Naive thymus-derived CD4-positive, alpha-beta T cell (primary cell): ENCODE measurements at regions not wholly inside any gene's neighbourhood (a gene's known extent, or its start where the extent isn't known, plus 50 kb on each side); places are given as distances from the start of the nearest gene placed in this dataset.

Experiments used
- ATAC-seq: fragments of 150-1000 bp; cut with Tn5 transposase; 2 replicates; pipeline ENCODE4 v1.10.0; 2021; ENCODE audit warnings: mild to moderate bottlenecking, moderate library complexity
- CTCF ChIA-PET: fragments of 350-600 bp; sonication (Branson Sonifier 250); formaldehyde crosslinking; loops from one replicate; lab custom pipeline; 2021; ENCODE audit warnings: antibody characterized with exemption; lab: Charles Lee
- POLR2A ChIA-PET: fragments of 350-600 bp; sonication (Branson Sonifier 250); formaldehyde crosslinking; loops from one replicate; lab custom pipeline; 2021; ENCODE audit warnings: antibody characterized with exemption, inconsistent platforms; lab: Charles Lee
- DNase-seq, 9 donors: peaks; one replicate each; pipeline versions ENCODE4 v3.0.0 to v3.0.0-alpha.2; 2020 to 2022; ENCODE audit warnings: mixed read lengths in 1 of 9
- H3K27ac ChIP-seq: one replicate; pipeline ENCODE4 v1.7.0; 2013; ENCODE audit warnings: mild to moderate bottlenecking, low read depth, low read length, moderate library complexity
- H3K27me3 ChIP-seq, 2 donors: one replicate each; pipeline ENCODE4 v1.7.0; 2013; ENCODE audit warnings: low read length in 2 of 2, mild to moderate bottlenecking in 2 of 2, moderate library complexity in 2 of 2; ENCODE audit not compliant: control insufficient read depth in 2 of 2, insufficient read depth in 2 of 2
- H3K36me3 ChIP-seq, 3 experiments: 1 replicate in 2 of 3; 2 replicates in 1 of 3; pipeline ENCODE4 v1.7.0; 2013; ENCODE audit warnings: low read length in 3 of 3, mild to moderate bottlenecking in 3 of 3, moderate library complexity in 1 of 3; ENCODE audit not compliant: insufficient read depth in 3 of 3, control insufficient read depth in 2 of 3
- H3K4me1 ChIP-seq, 2 donors: one replicate each; pipeline ENCODE4 v1.7.0; 2013; ENCODE audit warnings: low read length in 2 of 2, mild to moderate bottlenecking in 2 of 2, moderate library complexity in 1 of 2; ENCODE audit not compliant: control insufficient read depth in 2 of 2, insufficient read depth in 2 of 2
- H3K4me3 ChIP-seq: 2 replicates; pipeline ENCODE4 v1.7.0; 2013; ENCODE audit warnings: mild to moderate bottlenecking, low read length
- H3K9me3 ChIP-seq, 3 experiments: 1 replicate in 2 of 3; 2 replicates in 1 of 3; pipeline ENCODE4 v1.7.0; 2013; ENCODE audit warnings: low read length in 3 of 3; ENCODE audit not compliant: control insufficient read depth in 2 of 3
- H3K27ac Mint-ChIP-seq, 9 donors: one replicate each; pipeline ENCODE4 v1.8.0; 2020 to 2022; ENCODE audit warnings: mixed read lengths in 9 of 9, mild to moderate bottlenecking in 8 of 9, moderate library complexity in 5 of 9, inconsistent platforms in 2 of 9
- H3K27me3 Mint-ChIP-seq, 5 donors: one replicate each; pipeline ENCODE4 v1.8.0; 2021 to 2022; ENCODE audit warnings: mixed read lengths in 5 of 5, mild to moderate bottlenecking in 1 of 5
- H3K36me3 Mint-ChIP-seq, 5 donors: one replicate each; pipeline ENCODE4 v1.8.0; 2020 to 2022; ENCODE audit warnings: mixed read lengths in 5 of 5, mild to moderate bottlenecking in 3 of 5, inconsistent platforms in 1 of 5
- H3K4me1 Mint-ChIP-seq, 7 donors: one replicate each; pipeline ENCODE4 v1.8.0; 2020 to 2022; ENCODE audit warnings: mixed read lengths in 7 of 7, mild to moderate bottlenecking in 3 of 7, inconsistent platforms in 1 of 7
- H3K4me3 Mint-ChIP-seq, 10 donors: one replicate each; pipeline ENCODE4 v1.8.0; 2020 to 2022; ENCODE audit warnings: mild to moderate bottlenecking in 10 of 10, mixed read lengths in 10 of 10, moderate library complexity in 6 of 10, inconsistent platforms in 2 of 10
- H3K9me3 Mint-ChIP-seq, 11 donors: one replicate each; pipeline ENCODE4 v1.8.0; 2020 to 2022; ENCODE audit warnings: mixed read lengths in 11 of 11, mild to moderate bottlenecking in 4 of 11, inconsistent platforms in 1 of 11, moderate library complexity in 1 of 11
- intact Hi-C, 2 donors: fragments of 100-400 bp; cut with micrococcal nuclease; formaldehyde crosslinking; loops; one replicate each; pipeline ENCODE4 v1.15.1; 2023

- H3K27ac ChIP-seq, result no peak overlapping the region
- no peaks in the 10 kb centered on the region for H3K9me3 Mint-ChIP-seq
- POLR2A ChIA-PET, result no interaction called here
- intact Hi-C loops, result no loop called here
- H3K4me1 ChIP-seq, result no peaks in the 10 kb centered on the region
- H3K27ac Mint-ChIP-seq, result no peak overlapping the region
- H3K27me3 Mint-ChIP-seq, result peaks cover 0 to 10% (median 3%) of the 10 kb centered on the region in 5 donors
- H3K36me3 Mint-ChIP-seq, result no peaks in the 10 kb centered on the region
- H3K4me1 Mint-ChIP-seq, result peaks cover 0 to 12% (median 2%) of the 10 kb centered on the region in 7 donors
- H3K4me3 Mint-ChIP-seq, result no peak overlapping the region
- no peaks in the 10 kb centered on the region for H3K36me3 ChIP-seq
- H3K9me3 ChIP-seq, result no peaks in the 10 kb centered on the region
- H3K27me3 ChIP-seq, result no peaks in the 10 kb centered on the region
- CTCF ChIA-PET, result no interaction called here
- no peak overlapping the region for H3K4me3 ChIP-seq
- peak in 1 of 9 donors; percentile 12 for DNase-seq
- ATAC-seq, result no peak
Observed at GRCh38 chr5:133844836-133845235, 123.6 kb downstream of the C5orf15 start.

GRCh38 chr5:133843911-133844310 lies 124.5 kb downstream of the C5orf15 start:
- Mint-ChIP-seq H3K9me3 (no peaks in the 10 kb centered on the region), H3K36me3 (no peaks in the 10 kb centered on the region), H3K27ac (no peak overlapping the region), H3K27me3 (peaks cover 0 to 15% (median 0%) of the 10 kb centered on the region in 5 donors), H3K4me3 (no peak overlapping the region), H3K4me1 (peaks cover 0 to 12% (median 2%) of the 10 kb centered on the region in 7 donors)
- Histone ChIP-seq H3K4me1 (no peaks in the 10 kb centered on the region), H3K9me3 (no peaks in the 10 kb centered on the region), H3K36me3 (no peaks in the 10 kb centered on the region), H3K27me3 (no peaks in the 10 kb centered on the region), H3K27ac (no peak overlapping the region), H3K4me3 (no peak overlapping the region)
- ATAC-seq, result no peak
- ChIA-PET POLR2A (interaction anchor here (0.7 kb wide), 1 partner anchor 337 kb away, joined by 3 read pairs; no protein-coding TSS in a partner anchor), CTCF (interaction anchor here (0.7 kb wide), 1 partner anchor 1091 kb away, joined by 3 read pairs; no protein-coding TSS in a partner anchor)
- DNase-seq, result peak in 1 of 9 donors; percentile 16
- intact Hi-C loops, result no loop called here

GRCh38 chr5:133842846-133843611 lies 125.4 kb downstream of the C5orf15 start:
- no peaks in the 10 kb centered on the region for H3K9me3 Mint-ChIP-seq

GRCh38 chr5:133841831-133842750 lies 126.3 kb downstream of the C5orf15 start:
- Mint-ChIP-seq H3K27me3 (peaks cover 0 to 23% (median 3%) of the 10 kb centered on the region in 5 donors), H3K36me3 (no peaks in the 10 kb centered on the region), H3K27ac (no peak overlapping the region), H3K4me1 (peaks cover 0 to 5% (median 0%) of the 10 kb centered on the region in 7 donors), H3K4me3 (no peak overlapping the region), H3K9me3 (peaks cover 0 to 3% (median under 1%) of the 10 kb centered on the region in 11 donors)
- intact Hi-C loops, result no loop called here
- POLR2A ChIA-PET, result no interaction called here
- Histone ChIP-seq H3K4me3 (no peak overlapping the region), H3K9me3 (no peaks in the 10 kb centered on the region), H3K27ac (no peak overlapping the region), H3K36me3 (no peaks in the 10 kb centered on the region), H3K4me1 (no peaks in the 10 kb centered on the region), H3K27me3 (no peaks in the 10 kb centered on the region)
- CTCF ChIA-PET, result no interaction called here
- DNase-seq (no peak), ATAC-seq (no peak)

More at GRCh38 chr5:133842846-133843611, 125.4 kb downstream of the C5orf15 start:
- H3K4me1 Mint-ChIP-seq, result peaks cover 0 to 6% (median 0%) of the 10 kb centered on the region in 7 donors
- POLR2A ChIA-PET, result no interaction called here
- H3K9me3 ChIP-seq, result no peaks in the 10 kb centered on the region
- no peak overlapping the region for H3K27ac Mint-ChIP-seq
- no peaks in the 10 kb centered on the region for H3K36me3 ChIP-seq
- H3K36me3 Mint-ChIP-seq, result no peaks in the 10 kb centered on the region
- DNase-seq, result no peak
- H3K27me3 ChIP-seq, result no peaks in the 10 kb centered on the region
- intact Hi-C loops, result no loop called here
- H3K4me3 ChIP-seq, result no peak overlapping the region
- H3K27me3 Mint-ChIP-seq, result peaks cover 0 to 20% (median 0%) of the 10 kb centered on the region in 5 donors
- CTCF ChIA-PET, result no interaction called here
- no peak overlapping the region for H3K27ac ChIP-seq
- H3K4me3 Mint-ChIP-seq, result no peak overlapping the region
- H3K4me1 ChIP-seq, result no peaks in the 10 kb centered on the region
- ATAC-seq, result no peak

- Histone ChIP-seq H3K4me1 (no peaks in the 10 kb centered on the region), H3K27me3 (no peaks in the 10 kb centered on the region), H3K36me3 (no peaks in the 10 kb centered on the region), H3K27ac (no peak overlapping the region), H3K9me3 (no peaks in the 10 kb centered on the region), H3K4me3 (no peak overlapping the region)
- H3K36me3 Mint-ChIP-seq, result peaks cover 0 to 9% (median 0%) of the 10 kb centered on the region in 5 donors
- no peak for ATAC-seq
- POLR2A ChIA-PET, result no interaction called here
- no peak overlapping the region for H3K4me3 Mint-ChIP-seq
- no peak for DNase-seq
- H3K27me3 Mint-ChIP-seq, result peaks cover 4 to 35% (median 14%) of the 10 kb centered on the region in 5 donors
- CTCF ChIA-PET, result no interaction called here
- H3K9me3 Mint-ChIP-seq, result peaks cover 0 to 20% (median 6%) of the 10 kb centered on the region in 11 donors
- H3K4me1 Mint-ChIP-seq, result no peaks in the 10 kb centered on the region
- intact Hi-C loops, result no loop called here
- no peak overlapping the region for H3K27ac Mint-ChIP-seq
Observed at GRCh38 chr5:133840168-133840567, 128.3 kb downstream of the C5orf15 start.

- intact Hi-C loops, result no loop called here
- CTCF ChIA-PET, result no interaction called here
Observed at GRCh38 chr5:133839721-133840120, 128.7 kb downstream of the C5orf15 start.

More at GRCh38 chr5:133839721-133840120, 128.7 kb downstream of the C5orf15 start:
- POLR2A ChIA-PET, result no interaction called here
- Mint-ChIP-seq H3K36me3 (peaks cover 0 to 9% (median 0%) of the 10 kb centered on the region in 5 donors), H3K4me1 (no peaks in the 10 kb centered on the region), H3K27me3 (peaks cover 4 to 40% (median 14%) of the 10 kb centered on the region in 5 donors), H3K4me3 (no peak overlapping the region), H3K27ac (no peak overlapping the region), H3K9me3 (peaks cover 0 to 21% (median 6%) of the 10 kb centered on the region in 11 donors)
- H3K27me3 ChIP-seq, result no peaks in the 10 kb centered on the region
- DNase-seq (no peak), ATAC-seq (no peak)
- no peak overlapping the region for H3K27ac ChIP-seq
- H3K36me3 ChIP-seq, result no peaks in the 10 kb centered on the region
- no peaks in the 10 kb centered on the region for H3K4me1 ChIP-seq
- H3K4me3 ChIP-seq, result no peak overlapping the region
- H3K9me3 ChIP-seq, result no peaks in the 10 kb centered on the region
